Stimulated activated naive B cell treated with anti-CD40 and anti-IgM and Interleukin-4, amounts not matched to agents 10 μg/mL and 1 μg/mL and 100 μg/mL, for 72 hours (primary cell): ENCODE measurements at regions not wholly inside any gene's neighbourhood (a gene's known extent, or its start where the extent isn't known, plus 50 kb on each side); places are given as distances from the start of the nearest gene placed in this dataset.
A peak's percentile ranks its signal among the peaks of the same experiment; 100 is the strongest.
"Not testable (repeated sequence)": the region's sequence is repeated elsewhere in the genome, so short reads cannot be mapped to it uniquely, and the experiment has no call there.

Experiments used
- ATAC-seq, 2 donors: fragments of 150-1000 bp; cut with Tn5 transposase; replicated peaks; 2 replicates each; pipeline ENCODE4 v1.10.0; 2021; ENCODE audit warnings: moderate library complexity in 1 of 2
- DNase-seq: peaks from one replicate; pipeline ENCODE4 v3.0.0; 2021
- H3K27ac Mint-ChIP-seq: one replicate; pipeline ENCODE4 v1.8.0; 2022; ENCODE audit warnings: mild to moderate bottlenecking, mixed read lengths
- H3K27me3 Mint-ChIP-seq, 2 donors: one replicate each; pipeline ENCODE4 v1.8.0; 2022; ENCODE audit warnings: mixed read lengths in 2 of 2
- H3K36me3 Mint-ChIP-seq, 2 donors: one replicate each; pipeline ENCODE4 v1.8.0; 2022; ENCODE audit warnings: mixed read lengths in 2 of 2, mild to moderate bottlenecking in 1 of 2
- H3K4me1 Mint-ChIP-seq, 2 donors: one replicate each; pipeline ENCODE4 v1.8.0; 2022; ENCODE audit warnings: mixed read lengths in 2 of 2, mild to moderate bottlenecking in 1 of 2
- H3K4me3 Mint-ChIP-seq, 2 donors: one replicate each; pipeline ENCODE4 v1.8.0; 2022; ENCODE audit warnings: mild to moderate bottlenecking in 2 of 2, mixed read lengths in 2 of 2, moderate library complexity in 1 of 2
- H3K9me3 Mint-ChIP-seq, 2 donors: one replicate each; pipeline ENCODE4 v1.8.0; 2022; ENCODE audit warnings: mixed read lengths in 2 of 2, mild to moderate bottlenecking in 1 of 2

DNA sequence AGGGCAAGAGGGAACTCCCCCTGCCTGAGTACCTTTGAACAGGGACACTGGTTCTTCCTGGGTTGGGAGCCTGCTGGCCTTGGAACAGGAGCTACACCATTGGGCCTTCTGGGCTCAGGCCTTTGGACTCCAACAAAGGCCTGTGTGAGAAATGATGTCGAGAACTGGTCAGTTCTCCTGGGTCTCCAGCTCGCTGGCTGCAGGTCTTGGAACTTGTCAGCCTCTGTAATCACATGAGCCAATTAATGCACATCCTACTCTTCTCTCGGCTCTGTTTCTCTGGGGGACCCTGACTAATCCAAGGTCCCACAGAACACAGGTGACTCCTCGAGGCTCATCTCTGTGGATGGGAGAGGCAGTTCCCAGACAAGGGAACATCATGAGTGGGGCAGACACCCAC lies 104.7 kb upstream of the PLGLB2 start:
- not testable (repeated sequence) for H3K36me3 Mint-ChIP-seq, H3K9me3 Mint-ChIP-seq, H3K4me1 Mint-ChIP-seq, DNase-seq, H3K27me3 Mint-ChIP-seq, ATAC-seq, H3K4me3 Mint-ChIP-seq, H3K27ac Mint-ChIP-seq

DNA sequence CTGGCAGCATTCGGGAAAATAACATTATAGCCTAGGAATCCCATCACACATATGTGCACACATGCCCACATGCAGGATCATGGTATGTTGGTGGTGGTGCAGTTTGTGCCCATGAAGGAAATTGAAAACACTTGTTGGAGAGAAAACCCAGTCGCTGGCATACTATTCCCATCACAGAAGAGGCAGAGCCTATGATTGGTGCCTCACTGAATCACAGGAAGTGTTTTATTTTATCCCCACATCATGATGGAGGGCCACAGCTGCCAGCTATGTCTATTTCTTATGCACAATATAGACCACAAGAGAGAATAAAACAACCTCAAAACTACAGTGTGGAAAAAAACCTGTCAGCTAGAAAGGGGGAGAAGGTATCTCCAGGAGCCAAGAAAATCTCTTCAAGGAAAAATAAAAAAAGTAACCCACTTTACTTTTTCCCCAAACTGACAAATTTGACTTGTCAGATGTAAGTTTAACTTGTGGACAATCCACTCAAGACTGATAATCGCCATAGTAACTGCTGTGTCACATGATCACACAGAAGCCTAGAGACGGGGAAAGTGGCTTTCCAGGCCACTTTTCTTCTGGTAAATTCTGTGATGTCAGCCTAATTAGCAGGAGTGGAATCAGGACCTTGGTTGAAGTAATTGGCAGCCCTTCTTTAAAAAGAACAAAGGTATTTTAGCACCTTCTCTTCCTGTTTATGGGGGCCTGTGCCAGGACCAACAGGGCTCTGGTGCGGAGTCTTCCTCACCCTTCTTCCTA lies 100.0 kb upstream of the PLGLB2 start:
- DNase-seq, H3K4me3 Mint-ChIP-seq, ATAC-seq: not testable (repeated sequence)

DNA sequence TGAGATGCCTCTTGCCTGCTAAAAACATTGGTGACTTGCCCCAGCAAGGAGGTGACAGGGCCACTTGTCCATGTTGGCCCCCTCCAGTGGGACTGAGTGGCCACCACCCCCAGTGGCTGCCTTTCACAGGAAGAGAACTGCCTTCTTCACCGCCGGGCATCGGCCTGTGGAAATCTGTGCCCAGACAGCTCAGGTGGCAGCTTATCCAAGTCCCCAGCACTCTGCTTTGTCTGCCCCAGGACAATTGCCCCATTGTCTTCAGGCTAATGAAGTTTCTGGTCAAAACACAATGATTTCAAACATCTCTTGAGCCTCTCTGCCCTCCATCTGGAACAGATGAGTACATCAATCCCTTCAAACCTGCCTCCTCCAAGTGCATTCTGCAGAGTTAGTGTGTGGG lies 99.1 kb upstream of the PLGLB2 start:
- not testable (repeated sequence) for H3K4me3 Mint-ChIP-seq, ATAC-seq, DNase-seq, H3K9me3 Mint-ChIP-seq, H3K36me3 Mint-ChIP-seq, H3K27ac Mint-ChIP-seq, H3K4me1 Mint-ChIP-seq, H3K27me3 Mint-ChIP-seq

More for the DNA sequence above, 100.0 kb upstream of the PLGLB2 start:
- H3K4me1 Mint-ChIP-seq, H3K9me3 Mint-ChIP-seq, H3K27me3 Mint-ChIP-seq, H3K36me3 Mint-ChIP-seq, H3K27ac Mint-ChIP-seq: not testable (repeated sequence)

DNA sequence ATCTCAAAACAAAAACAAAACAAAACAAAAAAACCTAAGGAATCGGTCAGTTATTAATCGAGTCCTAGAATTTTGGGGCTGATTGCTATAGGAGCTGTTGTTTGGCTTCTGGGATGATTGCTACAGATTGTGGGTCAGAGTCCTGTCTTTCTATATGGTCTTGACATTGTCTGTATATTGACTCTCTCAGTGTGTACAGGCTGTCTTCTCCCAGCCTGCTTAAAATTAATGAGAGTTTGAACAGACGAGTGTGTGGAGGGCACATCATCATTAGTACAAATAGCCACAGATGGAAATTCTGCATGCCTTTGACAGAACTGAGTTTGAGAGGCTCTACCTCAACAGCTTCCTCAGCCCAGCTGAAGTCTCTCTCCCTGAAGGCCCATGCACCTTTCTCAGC lies 98.0 kb upstream of the PLGLB2 start:
- not testable (repeated sequence) for H3K4me3 Mint-ChIP-seq, H3K36me3 Mint-ChIP-seq, ATAC-seq, H3K27ac Mint-ChIP-seq, H3K27me3 Mint-ChIP-seq, H3K9me3 Mint-ChIP-seq, H3K4me1 Mint-ChIP-seq, DNase-seq

DNA sequence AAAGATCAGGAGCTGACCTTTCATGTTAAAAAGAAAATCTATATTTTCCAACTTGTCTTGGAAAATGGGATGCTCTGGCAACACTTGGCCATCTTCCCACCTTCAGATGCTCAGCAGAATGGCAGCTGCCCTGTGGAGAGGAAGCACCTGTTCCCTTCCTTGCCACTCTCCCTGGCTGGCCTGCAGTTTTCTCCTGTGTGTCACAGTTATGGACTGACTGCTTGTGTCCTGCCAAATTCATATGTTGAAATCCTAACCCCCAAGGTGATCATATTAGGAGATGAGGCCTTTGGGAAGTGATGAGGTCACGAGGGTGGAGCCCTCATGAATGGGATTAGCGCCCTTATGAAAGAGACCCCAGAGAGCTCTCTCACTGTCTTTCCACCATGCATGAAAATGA lies 97.0 kb upstream of the PLGLB2 start:
- H3K36me3 Mint-ChIP-seq, ATAC-seq, H3K27me3 Mint-ChIP-seq, H3K27ac Mint-ChIP-seq, H3K9me3 Mint-ChIP-seq, H3K4me1 Mint-ChIP-seq, H3K4me3 Mint-ChIP-seq, DNase-seq: not testable (repeated sequence)

DNA sequence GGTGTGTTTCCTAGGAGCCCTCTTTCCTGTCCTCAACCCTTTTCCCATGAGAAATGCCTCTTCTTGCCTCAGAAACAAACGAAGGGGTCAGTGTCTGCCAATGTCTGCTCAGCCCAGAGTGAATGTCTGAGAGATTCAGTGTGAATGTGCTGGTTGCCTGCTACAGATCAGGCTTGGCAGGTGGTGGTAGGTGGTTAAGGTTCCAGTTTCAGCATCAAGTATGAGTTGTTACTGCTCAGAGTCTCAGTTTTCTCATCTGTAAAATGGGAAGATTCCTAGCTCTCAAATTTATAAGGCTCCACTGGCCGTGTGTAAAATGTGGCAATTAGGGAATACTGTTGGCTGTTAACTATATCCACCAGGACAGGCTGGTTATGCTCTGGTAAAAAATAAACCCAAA lies 96.3 kb upstream of the PLGLB2 start:
- H3K4me3 Mint-ChIP-seq, DNase-seq, H3K4me1 Mint-ChIP-seq, H3K27ac Mint-ChIP-seq, ATAC-seq, H3K27me3 Mint-ChIP-seq, H3K36me3 Mint-ChIP-seq, H3K9me3 Mint-ChIP-seq: not testable (repeated sequence)

DNA sequence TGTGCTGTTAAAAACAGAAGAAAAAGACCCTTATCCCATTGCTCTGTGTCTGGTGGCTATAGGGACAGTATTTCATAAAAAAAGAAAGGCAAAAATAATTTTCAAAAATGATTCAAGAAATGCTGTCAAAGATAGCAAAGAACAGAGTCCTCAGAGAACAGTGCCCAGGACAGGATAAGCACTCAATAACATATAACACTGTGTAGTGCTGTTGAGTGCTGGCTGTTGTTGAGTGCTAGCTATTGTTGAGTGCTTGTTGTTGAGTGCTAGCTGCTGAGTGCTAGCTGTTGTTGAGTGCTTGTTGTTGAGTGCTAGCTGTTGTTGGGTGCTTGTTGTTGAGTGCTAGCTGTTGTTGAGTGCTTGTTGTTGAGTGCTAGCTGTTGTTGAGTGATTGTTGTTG lies 94.5 kb upstream of the PLGLB2 start:
- H3K36me3 Mint-ChIP-seq, H3K4me1 Mint-ChIP-seq, DNase-seq, H3K27me3 Mint-ChIP-seq, H3K4me3 Mint-ChIP-seq, H3K27ac Mint-ChIP-seq, H3K9me3 Mint-ChIP-seq, ATAC-seq: not testable (repeated sequence)

DNA sequence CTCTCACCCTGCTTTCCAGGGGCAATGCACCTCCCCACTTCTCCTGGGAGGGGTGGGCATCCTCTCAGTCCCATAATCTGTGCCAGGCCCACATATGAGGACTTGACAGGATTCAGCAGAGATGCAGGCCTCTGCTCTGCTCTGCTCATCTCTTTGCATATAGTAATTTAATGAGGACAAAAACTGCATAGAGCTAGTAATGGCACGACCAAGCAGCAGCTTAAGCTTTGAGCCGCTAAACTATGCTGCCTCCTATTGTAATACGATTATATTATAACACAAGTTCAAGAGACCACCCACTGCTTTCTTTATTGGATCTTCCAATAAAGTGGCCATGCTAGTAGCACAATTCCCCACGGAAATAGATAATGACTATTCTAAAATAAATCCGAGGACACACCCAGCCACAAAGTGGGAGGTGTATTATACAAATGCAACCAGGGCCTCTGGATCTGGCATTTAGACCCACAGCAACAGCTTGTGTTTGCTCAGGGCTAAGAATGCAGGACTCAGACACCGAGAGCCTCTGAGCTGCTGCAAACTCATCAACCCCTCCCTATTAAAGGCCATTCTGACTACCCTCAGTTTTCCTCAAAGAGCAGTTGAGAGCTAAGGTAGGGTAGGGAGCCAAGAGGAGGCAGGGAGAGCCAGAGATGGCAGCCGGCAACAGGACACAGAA lies 93.6 kb upstream of the PLGLB2 start:
- H3K27ac Mint-ChIP-seq, result not testable (repeated sequence)

DNA sequence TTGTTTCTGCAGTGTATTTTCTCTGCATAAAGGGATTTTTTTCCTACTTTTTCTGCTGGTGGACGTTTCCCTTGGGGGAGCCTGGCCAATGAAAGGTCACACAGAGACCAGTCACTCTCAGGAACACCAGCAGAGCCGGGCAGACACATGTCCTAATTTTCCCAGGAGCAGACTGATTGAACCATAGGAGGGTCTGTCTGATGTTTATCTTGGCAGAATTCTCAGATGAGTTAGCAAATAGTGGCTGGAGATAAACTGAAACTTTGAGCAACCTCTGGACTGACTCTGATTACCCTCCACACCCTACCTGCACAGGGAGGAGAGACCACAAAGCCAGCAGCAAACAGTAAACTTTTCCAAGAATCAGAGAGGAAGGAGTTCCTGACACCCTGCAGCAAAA lies 90.0 kb upstream of the PLGLB2 start:
- ATAC-seq, result not testable (repeated sequence)

More for the DNA sequence above, 93.6 kb upstream of the PLGLB2 start:
- H3K4me1 Mint-ChIP-seq, H3K27me3 Mint-ChIP-seq, H3K4me3 Mint-ChIP-seq, H3K36me3 Mint-ChIP-seq, DNase-seq, H3K9me3 Mint-ChIP-seq, ATAC-seq: not testable (repeated sequence)

DNA sequence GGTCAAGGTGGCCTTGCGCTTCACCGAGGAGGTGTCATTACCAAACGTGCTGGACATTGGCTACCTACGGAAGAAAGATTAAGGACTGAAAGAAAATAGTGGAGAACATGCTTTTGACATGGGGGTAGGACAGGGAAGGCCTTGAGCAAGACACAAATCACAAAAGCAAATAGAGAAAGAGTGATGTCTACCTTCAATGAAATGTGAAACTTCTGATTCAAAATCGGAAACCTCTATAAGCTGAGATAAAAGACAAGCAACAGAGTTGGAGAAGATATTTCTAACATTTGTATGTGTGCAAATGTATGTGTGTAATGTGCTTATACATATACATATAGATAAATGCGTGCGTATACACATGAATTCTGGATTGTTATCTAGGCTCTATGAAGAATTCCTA lies 89.5 kb upstream of the PLGLB2 start:
- DNase-seq, H3K4me3 Mint-ChIP-seq, H3K27ac Mint-ChIP-seq, H3K9me3 Mint-ChIP-seq, H3K36me3 Mint-ChIP-seq, H3K27me3 Mint-ChIP-seq, H3K4me1 Mint-ChIP-seq, ATAC-seq: not testable (repeated sequence)

More for the DNA sequence above, 90.0 kb upstream of the PLGLB2 start:
- H3K27me3 Mint-ChIP-seq, H3K4me3 Mint-ChIP-seq, H3K4me1 Mint-ChIP-seq, H3K9me3 Mint-ChIP-seq, DNase-seq, H3K36me3 Mint-ChIP-seq, H3K27ac Mint-ChIP-seq: not testable (repeated sequence)

DNA sequence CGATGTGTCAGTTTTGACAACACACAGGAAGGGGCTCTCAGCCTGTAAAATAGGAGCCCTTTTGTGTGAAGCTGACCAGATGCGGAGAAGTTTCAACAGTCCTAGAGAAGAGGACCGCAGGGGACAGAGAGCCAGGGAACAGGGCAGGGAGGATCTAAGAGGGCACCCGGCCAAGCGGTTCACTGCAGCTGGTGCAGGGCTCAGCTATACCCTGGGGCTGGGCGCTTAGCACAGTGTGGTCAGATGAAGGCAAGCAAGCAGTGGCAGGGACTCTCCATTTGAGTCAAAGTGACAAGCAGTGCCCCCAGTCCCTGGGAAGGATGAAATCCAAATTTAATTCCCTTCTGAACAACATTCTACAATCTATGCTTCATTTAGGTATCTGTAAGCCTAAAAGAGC lies 88.9 kb upstream of the PLGLB2 start:
- not testable (repeated sequence) for H3K27ac Mint-ChIP-seq, DNase-seq, H3K36me3 Mint-ChIP-seq, H3K4me1 Mint-ChIP-seq, H3K27me3 Mint-ChIP-seq, H3K4me3 Mint-ChIP-seq, H3K9me3 Mint-ChIP-seq
- ATAC-seq, result peak in 1 of 2 donors; percentile 79

DNA sequence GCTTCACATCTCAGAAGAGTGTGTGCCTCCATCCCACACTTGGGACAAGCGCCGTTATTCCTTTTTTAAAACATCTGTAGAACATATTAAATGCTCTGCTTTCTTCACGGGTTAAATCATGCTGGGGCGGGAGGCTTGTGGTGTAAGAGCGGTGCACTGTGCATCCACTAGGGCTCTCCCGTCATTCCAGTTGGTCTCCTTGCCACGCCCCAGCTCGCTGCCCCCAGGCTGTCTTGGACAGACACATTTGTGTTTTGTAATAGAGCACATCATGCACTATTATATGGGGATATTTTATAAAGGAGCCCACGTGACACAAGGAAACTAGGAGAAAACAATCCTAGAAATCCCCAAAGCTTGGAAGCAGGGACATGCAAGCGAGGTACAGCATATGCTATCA lies 87.7 kb upstream of the PLGLB2 start:
- not testable (repeated sequence) for H3K4me1 Mint-ChIP-seq

DNA sequence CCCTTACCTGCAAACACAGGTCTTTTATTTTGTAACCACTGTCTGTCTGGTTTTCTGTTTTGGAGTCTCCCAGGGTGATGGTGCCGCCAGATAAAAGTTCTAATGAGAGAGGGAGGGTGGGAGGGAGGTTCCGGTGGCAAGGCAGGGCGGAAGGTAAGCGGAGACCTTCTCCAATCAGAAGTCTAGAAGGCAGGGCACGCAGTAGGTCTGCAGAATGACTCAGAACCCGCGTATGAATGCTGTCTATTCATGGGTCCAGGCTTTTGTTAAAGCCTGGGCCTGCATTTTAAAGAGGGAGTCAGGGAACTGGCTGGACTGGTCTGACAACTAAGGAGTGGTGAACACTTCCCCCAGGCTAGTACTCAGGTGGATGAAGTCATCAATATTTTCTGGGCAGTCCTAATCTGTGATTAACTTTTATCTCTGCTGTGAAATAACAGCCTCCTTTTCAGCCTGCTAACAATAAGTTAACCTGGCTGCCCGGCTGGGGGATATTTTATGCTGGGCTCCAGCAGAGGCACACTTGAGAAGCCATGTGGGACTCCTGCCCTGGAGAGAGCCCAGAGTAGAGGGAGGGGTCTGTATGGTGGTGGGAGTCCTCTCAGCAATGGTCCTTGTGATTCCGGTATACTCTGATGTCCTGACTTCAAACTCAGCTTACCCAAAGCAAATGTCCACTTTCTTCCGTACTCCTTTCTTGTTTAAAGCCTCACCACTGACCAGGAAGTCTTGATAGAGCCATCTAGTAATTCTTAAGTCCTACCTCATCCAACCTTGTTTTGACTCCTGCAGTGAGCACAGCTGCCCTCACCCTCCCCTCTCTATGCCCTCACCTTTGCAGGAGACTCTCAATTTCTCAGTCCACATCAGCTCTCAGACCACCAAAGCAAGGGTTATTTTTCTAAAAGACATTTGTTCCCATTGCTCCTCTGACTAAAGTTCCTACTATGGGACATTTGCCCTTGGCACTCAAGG lies 85.3 kb upstream of the PLGLB2 start:
- H3K4me3 Mint-ChIP-seq, H3K27ac Mint-ChIP-seq, ATAC-seq, H3K9me3 Mint-ChIP-seq, DNase-seq, H3K4me1 Mint-ChIP-seq, H3K27me3 Mint-ChIP-seq, H3K36me3 Mint-ChIP-seq: not testable (repeated sequence)

More for the DNA sequence above, 87.7 kb upstream of the PLGLB2 start:
- H3K4me3 Mint-ChIP-seq, ATAC-seq, DNase-seq, H3K27ac Mint-ChIP-seq, H3K9me3 Mint-ChIP-seq, H3K36me3 Mint-ChIP-seq, H3K27me3 Mint-ChIP-seq: not testable (repeated sequence)

DNA sequence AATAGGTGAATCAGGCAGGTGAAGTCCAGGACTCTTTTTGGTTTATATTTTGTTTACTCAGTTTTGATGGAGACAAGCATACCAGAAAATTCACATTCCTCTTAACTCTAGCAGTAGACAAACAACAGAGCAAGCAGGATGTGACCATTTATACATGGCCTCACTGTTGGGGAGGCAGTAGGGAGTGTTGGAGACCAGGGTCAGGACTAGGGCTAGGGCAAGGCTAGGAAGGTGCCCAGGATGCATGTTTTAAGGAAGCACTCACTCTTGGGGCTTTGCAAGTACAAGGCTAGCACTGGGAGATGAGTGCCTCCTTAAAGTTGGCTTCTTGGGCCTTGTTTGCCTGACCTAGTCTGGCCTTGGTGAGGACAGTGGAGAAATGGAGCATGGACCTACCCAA lies 84.5 kb upstream of the PLGLB2 start:
- not testable (repeated sequence) for H3K9me3 Mint-ChIP-seq, DNase-seq, H3K27ac Mint-ChIP-seq, H3K4me1 Mint-ChIP-seq, ATAC-seq, H3K4me3 Mint-ChIP-seq, H3K27me3 Mint-ChIP-seq, H3K36me3 Mint-ChIP-seq
